Islet of Langerhans (tissue), 1 donor: ENCODE measurements at regions not wholly inside any gene's neighbourhood (a gene's known extent, or its start where the extent isn't known, plus 50 kb on each side); places are given as distances from the start of the nearest gene placed in this dataset.
"Not testable (repeated sequence)": the region's sequence is repeated elsewhere in the genome, so short reads cannot be mapped to it uniquely, and the experiment has no call there.

ENCODE experiments used
- FAIRE-seq: peaks from one replicate; lab custom pipeline; 2011; peaks lifted over from hg19 to GRCh38; lab: Jason Lieb, UNC

DNA sequence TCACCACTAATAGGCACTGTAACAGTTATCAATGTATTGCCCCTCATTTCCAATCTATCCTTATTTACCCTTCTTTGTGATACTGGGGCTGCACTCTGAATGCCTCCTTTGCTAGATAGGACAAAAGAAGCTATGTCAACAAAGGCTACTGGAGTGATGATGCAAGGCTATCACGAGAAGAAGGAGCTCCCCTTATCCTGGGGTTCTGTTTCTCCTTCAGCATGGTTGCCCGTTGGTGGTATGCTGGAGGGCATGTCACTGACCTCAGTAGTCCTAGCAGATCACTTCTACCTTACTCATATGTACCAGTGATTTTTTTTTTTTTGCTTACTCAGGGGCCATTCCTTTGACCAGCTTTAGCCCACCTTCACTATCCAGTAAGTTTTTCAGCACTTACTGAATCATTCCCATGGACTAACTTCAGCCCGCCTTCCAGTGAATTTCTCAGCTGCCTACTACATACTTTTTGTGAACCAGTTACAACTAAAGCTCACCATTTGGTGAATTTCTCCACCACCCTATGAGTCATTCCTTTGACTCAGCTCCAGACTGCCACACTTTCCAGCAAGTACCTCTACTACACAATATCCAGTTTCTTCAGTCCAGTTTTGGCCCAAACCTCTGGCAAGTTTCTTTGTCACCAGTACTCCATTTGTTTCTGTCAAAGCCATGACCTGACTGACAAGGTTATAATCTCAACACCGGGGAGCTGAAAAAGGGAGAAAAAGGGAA lies 944.5 kb downstream of the KCNT2 start:
- FAIRE-seq: no peak

DNA sequence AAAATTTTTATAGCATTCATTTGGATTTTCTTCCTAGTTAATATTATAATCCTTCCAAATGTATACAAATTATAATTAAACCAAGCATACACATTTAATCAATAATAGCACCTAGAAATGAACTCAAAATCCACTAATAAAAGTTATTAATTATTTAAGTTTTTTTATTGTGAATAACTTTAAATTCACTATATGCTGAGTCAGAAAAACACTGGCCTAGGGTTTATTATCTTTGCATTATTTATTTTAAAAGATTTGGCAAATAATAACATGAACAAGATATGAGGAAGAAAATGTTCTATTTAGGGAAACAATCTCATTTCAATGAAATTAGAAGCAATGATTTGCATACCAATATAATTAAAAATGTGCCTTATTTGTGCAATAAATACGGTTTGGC lies 951.5 kb downstream of the KCNT2 start:
- FAIRE-seq: no peak

DNA sequence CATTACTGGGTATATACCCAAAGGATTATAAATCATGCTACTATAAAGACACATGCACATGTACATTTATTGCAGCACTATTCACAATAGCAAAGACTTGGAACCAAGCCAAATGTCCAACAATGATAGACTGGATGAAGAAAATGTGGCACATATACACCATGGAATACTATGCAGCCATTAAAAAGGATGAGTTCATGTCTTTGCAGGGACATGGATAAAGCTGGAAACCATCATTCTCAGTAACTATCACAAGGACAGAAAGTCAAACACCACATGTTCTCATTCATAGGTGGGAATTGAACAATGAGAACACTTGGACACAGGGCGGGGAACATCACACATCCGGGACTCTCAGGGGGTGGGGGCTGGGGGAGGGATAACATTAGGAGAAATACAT lies 959.4 kb downstream of the KCNT2 start:
- FAIRE-seq: not testable (repeated sequence)

DNA sequence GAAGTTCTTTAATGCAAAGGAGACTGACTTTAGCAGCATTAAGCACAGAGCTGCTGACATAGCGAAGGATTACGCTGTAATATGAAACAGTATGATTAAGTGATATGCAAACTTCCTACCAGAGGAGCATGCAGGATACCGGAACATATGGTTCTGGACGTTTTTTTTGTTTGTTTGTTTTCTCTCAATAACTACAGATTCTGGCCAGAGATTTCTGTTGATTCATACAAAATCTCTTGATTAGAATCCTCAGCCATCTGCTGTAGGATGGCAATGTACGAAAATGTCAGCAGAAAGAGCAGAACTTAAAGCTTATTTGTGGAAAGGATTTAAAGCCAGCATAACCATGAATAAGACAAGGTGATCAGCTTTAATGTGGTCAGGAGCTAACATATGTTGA lies 970.7 kb downstream of the KCNT2 start:
- no peak for FAIRE-seq

DNA sequence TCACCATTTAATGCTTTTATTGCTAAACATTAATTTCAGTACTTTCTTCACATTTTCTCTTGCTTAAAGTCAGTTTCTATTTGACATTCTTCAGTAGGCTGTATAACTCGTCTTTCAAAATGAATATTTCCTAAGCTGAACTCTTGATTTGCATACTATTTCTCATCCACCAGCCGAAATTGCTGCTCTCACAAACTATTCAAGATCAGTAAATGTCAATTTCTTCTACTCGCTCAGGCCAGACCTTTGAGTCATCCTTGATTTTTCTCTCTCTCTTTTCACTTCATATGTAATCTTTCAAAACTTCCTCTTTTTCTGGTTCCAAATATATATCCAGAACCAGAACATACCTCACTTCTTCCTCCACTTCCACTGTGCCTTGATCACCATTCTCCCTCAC lies 990.0 kb downstream of the KCNT2 start:
- FAIRE-seq: no peak

DNA sequence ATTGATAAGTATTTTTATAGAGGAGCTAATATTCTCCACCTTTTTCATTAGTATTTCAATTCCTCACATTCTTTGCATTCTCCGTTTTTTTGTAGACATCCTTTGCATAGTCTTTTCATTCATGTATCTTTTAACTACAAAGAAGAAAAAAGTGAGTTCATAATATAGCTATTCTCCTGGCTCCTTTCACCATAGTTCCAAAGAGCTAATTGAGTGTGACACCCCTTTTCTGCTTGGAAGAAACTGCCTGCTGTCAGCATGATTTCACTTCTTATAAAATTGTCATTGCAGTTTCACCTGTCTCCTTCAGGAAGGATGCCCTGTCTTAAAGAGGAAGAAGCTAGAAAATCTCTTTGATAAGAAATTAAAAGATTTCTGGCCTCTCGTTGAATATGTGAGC lies 991.1 kb downstream of the KCNT2 start:
- no peak for FAIRE-seq

DNA sequence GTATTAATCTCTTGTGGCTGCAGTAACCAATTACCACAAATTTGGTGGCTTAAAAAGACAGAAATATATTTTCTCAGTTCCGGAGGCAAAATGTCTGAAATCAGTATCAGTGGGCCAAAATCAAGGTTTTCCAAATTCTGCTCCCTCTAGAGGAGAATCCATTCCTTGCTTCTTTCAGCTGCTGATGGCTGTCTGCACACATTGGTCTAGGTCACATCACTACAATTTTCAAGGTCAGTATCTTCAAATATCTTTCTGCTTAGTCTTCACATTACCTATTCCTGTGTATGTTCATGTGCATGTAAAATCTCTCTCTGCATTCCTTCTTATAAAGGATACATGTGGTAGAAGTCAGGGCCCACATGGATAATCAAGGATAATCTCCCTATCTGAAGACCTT lies 999.4 kb downstream of the KCNT2 start:
- FAIRE-seq: no peak

DNA sequence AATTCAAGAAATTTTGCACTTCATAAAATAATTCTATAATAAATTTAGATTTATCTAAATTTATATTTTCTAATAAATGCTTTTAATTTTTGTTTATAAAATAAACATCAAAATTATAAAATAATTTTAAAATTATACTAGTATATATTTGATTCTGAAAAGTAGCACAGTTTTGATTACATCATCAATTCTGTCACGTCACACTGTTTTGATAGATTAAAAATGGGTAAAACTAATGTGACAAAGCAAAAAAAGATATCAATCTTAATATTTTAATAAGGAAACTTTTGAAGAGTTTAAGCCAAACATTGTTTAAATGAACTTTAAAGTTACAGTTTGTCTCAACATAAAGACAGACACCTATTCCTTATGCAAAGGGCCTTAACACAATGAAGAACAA lies 1001.8 kb downstream of the KCNT2 start:
- no peak for FAIRE-seq

DNA sequence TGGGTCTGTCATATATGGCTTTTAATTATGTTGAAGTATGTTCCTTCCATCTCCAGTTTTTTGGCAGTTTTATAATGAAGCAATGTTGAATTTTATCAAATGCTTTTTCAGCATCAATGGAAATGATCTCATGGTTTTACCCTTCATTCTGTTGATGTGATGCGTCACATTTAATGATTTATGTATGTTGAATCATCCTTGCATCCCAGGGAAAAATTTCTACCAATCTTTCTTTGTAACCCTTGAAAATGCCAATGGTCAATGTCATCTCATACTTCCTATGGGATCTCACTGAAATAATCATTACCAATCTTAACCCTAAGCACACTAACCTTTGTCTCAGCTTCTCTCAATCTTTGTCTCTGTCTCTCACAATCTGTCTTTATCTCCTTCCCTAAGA lies 1004.0 kb downstream of the KCNT2 start:
- FAIRE-seq: no peak

DNA sequence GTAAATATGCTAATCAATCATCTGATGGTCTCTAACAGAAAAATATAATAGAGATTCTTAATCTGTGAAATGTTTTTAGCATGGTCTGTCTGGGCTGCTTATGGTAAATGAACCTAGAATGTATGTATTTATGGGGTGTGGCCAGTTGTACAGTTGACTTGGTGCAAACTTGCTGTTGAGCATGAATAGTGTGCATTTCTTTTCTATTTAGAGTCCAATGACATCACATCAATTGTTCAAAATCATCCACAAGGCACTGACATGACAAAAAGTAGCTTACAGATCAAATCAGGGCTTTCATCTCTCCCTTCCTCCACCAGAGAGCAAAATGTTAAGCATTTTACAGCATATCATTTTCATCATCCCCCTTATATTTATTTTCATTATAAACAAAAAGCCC lies 1010.3 kb downstream of the KCNT2 start:
- FAIRE-seq: no peak

DNA sequence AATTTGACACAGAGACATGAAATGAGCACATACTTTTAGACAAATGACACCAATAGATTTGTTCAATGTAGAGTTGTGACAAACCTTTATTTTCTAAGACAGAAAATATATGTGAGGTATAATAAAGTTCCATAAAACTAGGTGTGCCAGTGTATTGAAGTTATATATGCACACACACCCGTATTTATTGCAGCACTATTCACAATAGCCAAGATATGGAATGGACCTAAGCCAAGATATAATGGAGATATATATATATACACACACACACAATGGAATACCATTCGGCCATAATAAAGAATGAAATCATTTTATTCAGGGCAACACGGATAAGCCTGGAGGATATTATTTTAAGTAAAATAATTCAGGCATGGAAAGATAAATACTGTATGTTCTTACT lies 1013.5 kb downstream of the KCNT2 start:
- no peak for FAIRE-seq

DNA sequence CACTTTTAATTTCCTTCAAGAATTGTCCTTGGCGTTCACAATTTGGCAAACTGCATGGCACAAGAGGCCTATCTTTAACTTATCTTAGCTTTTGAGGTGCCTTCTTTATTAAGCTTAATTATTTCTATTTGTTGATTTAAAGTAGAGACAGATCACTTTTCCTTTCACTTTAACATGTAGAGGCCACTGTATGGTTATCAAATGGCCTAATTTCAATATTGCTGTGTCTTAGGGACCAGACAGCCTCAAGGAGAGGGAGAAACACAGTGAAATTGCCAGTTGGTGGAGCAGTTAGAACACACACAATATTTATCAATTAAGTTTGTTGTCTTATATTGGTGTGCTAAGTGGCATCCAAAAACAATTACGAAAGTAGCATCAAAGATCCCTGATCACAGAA lies 1013.9 kb downstream of the KCNT2 start:
- no peak for FAIRE-seq

DNA sequence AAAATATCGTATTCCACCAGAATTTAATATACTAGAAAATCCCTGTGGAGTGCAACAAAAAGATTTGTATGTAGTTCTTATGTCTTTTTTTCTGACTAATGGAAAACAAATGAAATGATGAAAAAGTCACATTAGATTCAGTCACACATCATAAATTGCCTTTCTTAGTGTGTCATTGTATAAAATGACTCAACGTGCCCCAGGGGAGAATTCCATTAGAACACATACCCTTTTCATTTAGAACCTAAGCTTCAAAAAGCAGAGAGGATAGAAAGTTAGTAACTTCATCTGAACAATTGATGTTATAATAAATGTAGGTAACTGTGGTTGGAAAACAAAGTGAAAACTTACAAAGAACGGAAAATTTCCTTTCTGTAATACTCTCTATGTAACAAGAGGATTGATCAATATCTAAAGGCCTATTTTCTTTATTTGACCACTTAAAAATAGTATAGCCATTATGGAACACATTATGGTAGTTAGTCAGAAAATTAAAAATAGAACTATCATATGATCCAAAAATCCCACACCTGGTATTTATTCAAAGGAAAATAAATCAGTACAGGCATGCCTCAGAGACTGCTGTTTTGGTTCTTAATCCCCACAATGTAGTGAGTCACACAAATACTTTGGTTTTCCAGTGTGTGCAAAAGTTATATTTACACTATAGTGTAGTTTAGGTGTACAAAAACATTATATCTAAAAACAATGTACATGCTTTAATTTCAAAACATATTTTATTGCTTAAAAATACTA lies 1016.1 kb downstream of the KCNT2 start:
- no peak for FAIRE-seq

DNA sequence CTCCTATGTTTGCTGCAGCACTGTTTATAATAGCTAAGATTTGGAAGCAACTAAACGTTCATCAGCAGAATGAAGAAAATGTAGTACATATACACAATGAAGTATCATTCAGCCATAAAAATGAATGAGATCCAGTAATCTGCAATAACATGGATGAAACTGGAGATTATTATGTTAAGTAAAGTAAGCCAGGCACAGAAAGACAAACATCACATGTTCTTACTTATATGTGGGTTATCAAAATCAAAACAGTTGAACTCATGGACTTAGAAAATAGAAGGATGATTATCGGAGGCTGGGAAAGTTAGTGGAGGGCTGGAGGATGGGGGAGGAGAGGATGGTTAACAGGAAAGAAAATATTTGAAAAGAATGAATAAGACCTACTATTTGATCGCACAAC lies 1017.6 kb downstream of the KCNT2 start:
- no peak for FAIRE-seq

DNA sequence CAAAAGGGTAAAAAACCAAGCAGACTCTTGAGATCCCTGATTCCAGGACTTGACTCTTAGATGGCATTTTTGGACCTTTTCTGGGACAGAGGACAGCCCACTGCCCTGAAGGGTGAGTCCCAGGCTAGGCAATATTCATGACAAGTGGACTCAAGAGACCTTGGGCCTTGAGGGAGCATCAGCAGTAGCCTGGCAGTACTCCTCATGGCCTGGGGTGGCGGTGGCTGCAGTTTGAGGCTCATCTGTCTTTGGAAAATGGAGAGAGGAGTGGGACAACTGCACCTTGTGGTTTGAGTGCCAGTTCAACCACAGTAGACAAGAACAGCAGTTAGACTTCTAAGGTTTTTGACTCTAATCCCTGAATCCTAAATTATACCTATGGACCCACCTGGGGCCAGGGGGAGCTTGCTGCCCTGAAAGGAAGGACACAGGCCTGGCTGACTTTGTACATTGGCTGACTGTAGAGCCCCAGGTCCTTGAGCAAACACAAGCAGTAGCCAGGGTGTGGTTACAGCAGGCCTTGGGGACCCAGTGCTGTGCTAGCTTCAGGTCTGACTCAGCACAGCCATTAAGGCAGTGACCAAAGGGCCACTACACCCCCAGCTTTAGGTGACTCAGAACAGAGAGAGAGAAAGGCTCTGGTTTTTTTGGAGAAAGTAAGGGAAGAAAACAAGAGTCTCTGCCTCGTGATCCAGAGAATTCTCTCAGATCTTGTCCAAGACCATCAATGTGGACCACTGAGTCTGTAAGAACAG lies 1023.2 kb downstream of the KCNT2 start:
- no peak for FAIRE-seq

DNA sequence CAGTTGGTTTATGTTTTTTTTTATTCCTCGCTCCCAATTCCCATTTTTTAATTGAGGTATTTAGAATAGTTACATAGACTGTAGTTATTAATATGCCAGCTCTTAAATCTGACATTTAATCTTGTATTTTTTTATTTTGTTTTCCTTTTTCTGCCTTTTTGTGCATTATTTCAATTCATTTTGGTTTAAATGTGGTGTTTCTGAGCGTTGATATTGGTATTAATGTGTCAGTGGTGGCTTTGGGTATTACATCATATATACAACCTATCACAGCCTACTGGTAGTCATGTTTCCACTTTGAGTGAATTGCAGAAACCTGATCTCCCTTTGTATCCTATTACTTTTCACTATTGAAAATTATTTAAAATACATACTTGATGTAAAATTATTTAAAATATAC lies 1027.3 kb downstream of the KCNT2 start:
- FAIRE-seq: no peak

DNA sequence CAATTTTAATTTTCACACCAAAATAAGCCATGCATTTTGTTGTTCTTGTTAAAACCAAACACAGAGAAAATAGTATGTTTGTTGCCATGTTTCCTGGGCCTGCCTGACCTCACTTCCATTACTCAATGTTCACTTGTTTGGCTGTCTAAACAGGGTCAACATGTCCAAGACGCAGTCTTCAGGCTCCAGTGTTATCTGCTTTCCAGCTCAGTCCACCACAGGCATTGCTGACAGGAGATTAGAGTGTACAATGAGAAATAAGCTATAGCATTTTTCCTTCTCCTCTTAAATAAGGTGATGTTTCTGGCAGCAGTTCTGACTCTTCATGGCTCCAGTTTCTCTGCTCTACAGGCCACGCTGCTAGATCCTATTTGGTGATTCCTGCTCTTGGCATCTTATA lies 1030.5 kb downstream of the KCNT2 start:
- FAIRE-seq: no peak

DNA sequence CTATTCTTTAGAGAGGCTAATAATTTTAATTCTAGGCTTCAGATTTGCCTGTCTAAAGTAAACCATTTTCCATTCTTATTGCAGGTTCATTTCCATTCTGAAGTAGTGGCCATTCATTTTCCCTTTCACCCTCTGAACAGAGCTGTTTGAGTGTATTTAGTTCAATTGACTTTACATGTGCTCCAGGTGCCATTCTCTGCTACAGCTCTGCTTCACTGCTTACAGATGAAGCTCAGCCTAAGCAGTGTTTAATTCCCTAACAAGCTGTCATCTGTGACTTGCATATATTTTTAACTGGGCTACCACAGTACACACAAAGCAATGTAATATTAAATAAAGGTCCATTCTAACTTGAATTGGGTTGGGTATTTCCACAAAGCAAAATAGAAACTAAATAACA lies 1031.6 kb downstream of the KCNT2 start:
- no peak for FAIRE-seq

DNA sequence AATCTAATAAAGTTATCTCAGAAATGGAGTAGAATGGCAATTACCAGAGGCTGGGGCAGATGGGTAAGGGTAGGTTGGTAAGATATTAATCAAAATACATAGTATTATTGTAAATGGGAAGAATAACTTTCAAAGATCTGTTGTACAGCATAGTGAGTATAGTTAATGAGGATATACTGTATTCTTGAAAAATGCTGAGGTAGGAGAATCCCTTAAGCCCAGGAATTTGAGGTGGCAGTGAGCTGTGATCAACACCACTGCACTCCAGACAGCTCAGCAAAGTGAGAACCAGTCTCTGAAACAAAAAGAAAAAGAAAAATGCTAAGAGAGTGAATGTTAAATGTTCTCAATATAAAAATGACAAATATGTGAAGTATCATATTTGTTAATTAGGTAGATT lies 1033.7 kb downstream of the KCNT2 start:
- FAIRE-seq: no peak

DNA sequence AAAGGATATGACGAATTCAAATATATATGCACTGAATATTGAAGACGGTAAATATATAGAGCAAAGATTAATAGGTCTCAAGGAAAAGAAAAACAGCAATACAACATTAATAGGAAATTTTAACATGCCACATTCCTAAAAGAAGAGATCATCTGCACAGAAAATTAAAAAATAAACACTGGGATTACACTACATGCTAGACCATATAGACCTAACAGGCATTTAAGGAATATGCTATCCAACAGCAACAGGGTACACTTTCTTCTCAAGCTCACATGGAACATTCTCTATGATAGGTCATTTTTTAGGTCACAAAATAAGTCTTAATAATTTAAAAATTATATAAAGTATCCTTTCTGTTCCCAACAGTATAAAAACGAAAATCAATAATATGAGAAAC lies 1038.3 kb downstream of the KCNT2 start:
- FAIRE-seq: no peak

DNA sequence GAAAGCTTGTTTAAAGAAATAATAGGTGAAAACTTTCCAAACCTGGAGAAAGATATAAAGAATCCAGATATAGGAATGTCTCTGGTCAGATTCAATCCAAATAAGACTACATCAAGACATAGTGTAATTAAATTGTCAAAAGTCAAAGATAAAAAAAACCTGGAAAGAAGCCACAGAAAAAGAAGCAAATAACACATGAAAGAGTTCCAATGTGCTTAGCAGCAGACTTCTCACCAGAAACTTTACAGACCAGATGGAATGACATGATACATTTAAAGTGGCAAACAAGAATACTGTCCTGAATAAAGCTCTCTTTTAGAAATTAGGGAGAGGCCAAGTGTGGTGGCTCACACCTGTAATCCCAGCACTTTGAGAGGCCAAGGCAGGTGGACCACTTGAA lies 1039.9 kb downstream of the KCNT2 start:
- FAIRE-seq: no peak

DNA sequence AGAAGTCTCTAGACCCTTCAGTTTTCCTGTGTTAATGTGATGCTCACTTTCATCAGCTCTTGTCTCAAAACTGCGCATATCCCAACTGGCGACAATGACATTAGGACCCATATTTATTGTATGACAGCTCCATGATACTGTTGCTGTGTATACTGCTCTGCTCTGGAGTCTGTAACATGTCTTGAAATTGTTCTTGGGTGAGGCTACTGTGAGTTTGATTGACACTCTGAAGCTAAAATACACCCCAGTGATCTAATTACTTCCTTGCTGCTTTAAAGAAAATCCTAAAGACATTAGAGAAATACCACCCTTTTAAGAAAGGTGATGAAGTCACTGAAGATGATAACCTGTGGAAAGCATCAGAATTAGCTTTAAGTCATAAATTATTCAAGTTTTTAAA lies 1046.2 kb downstream of the KCNT2 start:
- no peak for FAIRE-seq

DNA sequence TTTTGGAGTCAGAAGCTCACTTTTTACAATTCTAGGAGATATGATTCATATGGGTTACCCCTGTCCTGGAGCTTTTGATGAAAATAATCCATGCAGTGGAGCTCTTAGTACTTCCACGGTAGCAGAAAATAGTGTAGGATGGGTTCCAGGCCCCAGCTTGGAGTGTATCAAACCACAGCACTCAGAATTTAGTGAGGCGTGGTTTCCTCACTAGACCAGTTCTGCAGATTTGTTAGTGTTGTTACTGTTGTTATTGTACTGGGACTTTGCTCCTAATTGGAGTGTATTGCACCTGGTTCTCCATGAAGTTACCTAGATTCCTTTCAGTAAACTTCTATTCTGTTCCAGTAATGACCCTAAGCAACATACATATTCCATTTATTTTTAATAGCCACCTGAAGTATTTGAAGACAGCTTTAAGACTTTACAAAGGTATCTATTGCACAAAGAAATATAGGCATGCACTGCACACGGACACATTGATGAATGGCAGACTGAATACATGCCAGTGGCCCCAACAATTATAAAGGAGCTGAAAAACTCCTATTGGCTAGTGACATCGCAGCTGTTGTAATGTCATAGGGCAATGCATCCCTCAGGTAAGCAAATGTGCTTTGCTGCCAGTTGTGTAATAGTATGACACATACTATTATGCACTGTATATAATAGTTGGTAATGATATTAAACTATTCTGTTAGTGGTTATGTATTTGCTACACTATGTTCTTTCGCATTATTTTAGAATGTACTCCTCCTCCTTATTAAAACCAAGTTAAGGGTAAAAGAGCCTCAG lies 1058.0 kb downstream of the KCNT2 start:
- FAIRE-seq: no peak
